Glutamatergic neuron (in vitro differentiated cells): ENCODE measurements at regions not wholly inside any gene's neighbourhood (a gene's known extent, or its start where the extent isn't known, plus 50 kb on each side); places are given as distances from the start of the nearest gene placed in this dataset.

Experiments used
- DNase-seq: peaks from one replicate; pipeline ENCODE4 v3.0.0; 2022
- H3K27ac Mint-ChIP-seq: one replicate; pipeline ENCODE4 v1.8.0; 2020; ENCODE audit warnings: mild to moderate bottlenecking, mixed read lengths, inconsistent platforms; ENCODE audit not compliant: unreplicated experiment
- H3K27me3 Mint-ChIP-seq: one replicate; pipeline ENCODE4 v1.8.0; 2020; ENCODE audit warnings: mild to moderate bottlenecking, moderate library complexity, mixed read lengths, inconsistent platforms; ENCODE audit not compliant: unreplicated experiment
- H3K36me3 Mint-ChIP-seq: one replicate; pipeline ENCODE4 v1.8.0; 2020; ENCODE audit warnings: mild to moderate bottlenecking, mixed read lengths, inconsistent platforms; ENCODE audit not compliant: unreplicated experiment
- H3K4me1 Mint-ChIP-seq: one replicate; pipeline ENCODE4 v1.8.0; 2020; ENCODE audit warnings: mild to moderate bottlenecking, low read depth, mixed read lengths, inconsistent platforms; ENCODE audit not compliant: unreplicated experiment
- H3K4me3 Mint-ChIP-seq: one replicate; pipeline ENCODE4 v1.8.0; 2020; ENCODE audit warnings: mild to moderate bottlenecking, mixed read lengths, inconsistent platforms; ENCODE audit not compliant: unreplicated experiment
- H3K9me3 Mint-ChIP-seq: one replicate; pipeline ENCODE4 v1.8.0; 2020; ENCODE audit warnings: mild to moderate bottlenecking, moderate library complexity, mixed read lengths, inconsistent platforms; ENCODE audit not compliant: unreplicated experiment
- CTCF ChIP-seq: fragments of 200-600 bp; sonication (generic); IDR thresholded peaks from one replicate; pipeline ENCODE4 v1.5.0; 2021; ENCODE audit not compliant: partially characterized antibody, unreplicated experiment

DNA sequence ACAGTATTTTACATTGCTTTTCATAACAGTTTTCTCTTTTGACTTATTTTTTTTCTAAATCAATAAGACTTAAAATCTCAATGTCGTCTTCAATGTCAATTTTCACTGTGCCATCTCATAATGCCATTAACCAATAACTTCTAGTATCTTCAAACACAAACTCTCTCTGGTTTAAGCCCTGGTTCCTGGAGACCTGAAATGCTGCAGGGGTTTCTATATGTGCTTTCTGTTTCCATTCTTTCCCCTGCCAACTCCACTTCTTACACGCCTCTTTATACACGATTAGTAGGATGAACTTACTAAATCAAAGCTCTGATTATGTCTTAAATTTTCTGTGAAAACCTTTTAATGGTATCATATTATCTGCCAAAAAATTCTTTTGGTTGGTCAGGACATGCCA lies 191.4 kb downstream of the AMY1C start:
- DNase-seq = no peak
- Mint-ChIP-seq H3K4me3 (no peak overlapping the region), H3K36me3 (no peaks in the 10 kb centered on the region), H3K27me3 (no peaks in the 10 kb centered on the region), H3K27ac (no peak overlapping the region), H3K9me3 (no peaks in the 10 kb centered on the region), H3K4me1 (peaks cover 3% of the 10 kb centered on the region)
- TF ChIP-seq CTCF = no peak

- Mint-ChIP-seq H3K4me1 (peaks cover 3% of the 10 kb centered on the region), H3K9me3 (no peaks in the 10 kb centered on the region), H3K27me3 (no peaks in the 10 kb centered on the region), H3K4me3 (no peak overlapping the region), H3K36me3 (no peaks in the 10 kb centered on the region), H3K27ac (no peak overlapping the region)
- DNase-seq = no peak
- no peak for TF ChIP-seq CTCF
Measured at GRCh38 chr1:103942029-103942428, 192.3 kb downstream of the AMY1C start.

DNA sequence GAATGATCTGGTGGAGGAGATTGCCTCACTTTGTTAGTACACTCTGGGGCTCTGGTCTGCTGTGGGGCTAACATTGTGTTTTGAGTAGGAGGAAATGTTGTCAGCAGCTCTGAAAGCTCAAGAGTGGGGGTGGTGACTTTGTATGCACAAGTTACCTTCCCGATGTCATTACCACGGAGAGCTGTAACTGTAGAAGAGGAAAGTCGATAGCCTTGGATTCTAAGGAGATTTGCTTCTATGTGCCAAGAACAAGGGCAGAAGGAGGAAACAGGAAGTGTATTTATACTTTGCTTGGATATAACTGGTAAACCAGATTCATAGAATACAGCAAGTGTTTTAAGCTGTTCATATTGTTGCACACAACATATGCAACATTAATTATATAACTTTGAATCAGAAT lies 196.1 kb downstream of the AMY1C start:
- no peak for TF ChIP-seq CTCF
- Mint-ChIP-seq H3K9me3 (no peaks in the 10 kb centered on the region), H3K4me3 (no peak overlapping the region), H3K27ac (no peak overlapping the region), H3K4me1 (peaks cover 9% of the 10 kb centered on the region), H3K27me3 (no peaks in the 10 kb centered on the region), H3K36me3 (no peaks in the 10 kb centered on the region)
- no peak for DNase-seq

- H3K36me3 Mint-ChIP-seq = no peaks in the 10 kb centered on the region
- H3K27ac Mint-ChIP-seq = no peak overlapping the region
- H3K4me3 Mint-ChIP-seq = no peak overlapping the region
- H3K4me1 Mint-ChIP-seq = peaks cover 7% of the 10 kb centered on the region
- TF ChIP-seq CTCF = no peak
- DNase-seq = no peak
- H3K27me3 Mint-ChIP-seq = no peaks in the 10 kb centered on the region
- H3K9me3 Mint-ChIP-seq = no peaks in the 10 kb centered on the region
Measured at GRCh38 chr1:103948526-103948925, 198.8 kb downstream of the AMY1C start.

DNA sequence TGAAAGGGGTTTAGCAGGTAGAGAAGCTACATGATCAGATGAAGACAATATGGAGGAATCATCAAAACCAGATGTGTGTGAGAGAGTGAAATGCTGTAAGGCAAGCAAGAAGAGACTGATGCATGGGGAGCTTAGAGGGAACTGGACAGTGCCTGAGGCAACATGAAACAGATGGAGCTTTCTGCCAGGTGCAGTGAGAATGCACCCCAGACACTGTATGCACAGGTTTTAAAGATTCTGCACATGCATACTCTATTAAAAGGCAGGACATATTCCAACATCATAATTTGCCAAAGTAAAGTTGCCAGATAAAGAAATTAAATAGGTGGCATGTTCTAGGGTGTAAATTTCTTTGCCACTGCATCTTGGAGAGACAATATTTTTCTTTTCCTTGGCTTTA lies 200.1 kb downstream of the AMY1C start:
- H3K4me1 Mint-ChIP-seq = peaks cover 7% of the 10 kb centered on the region
- no peaks in the 10 kb centered on the region for H3K27me3 Mint-ChIP-seq
- TF ChIP-seq CTCF = no peak
- no peaks in the 10 kb centered on the region for H3K36me3 Mint-ChIP-seq
- H3K9me3 Mint-ChIP-seq = no peaks in the 10 kb centered on the region
- H3K27ac Mint-ChIP-seq = no peak overlapping the region
- peak; percentile 28 for DNase-seq
- H3K4me3 Mint-ChIP-seq = no peak overlapping the region
